GM06990 (cell line): ENCODE measurements at regions not wholly inside any gene's neighbourhood (a gene's known extent, or its start where the extent isn't known, plus 50 kb on each side); places are given as distances from the start of the nearest gene placed in this dataset.
"Not testable (repeated sequence)": the region's sequence is repeated elsewhere in the genome, so short reads cannot be mapped to it uniquely, and the experiment has no call there.

Experiments used
- DNase-seq: peaks from one replicate; pipeline ENCODE4 v3.0.0-alpha.2; 2011; ENCODE audit not compliant: insufficient read length; ENCODE audit errors: extremely low read depth
- H3K27me3 ChIP-seq: replicated peaks from 2 replicates; pipeline ENCODE4 v1.6.0; 2011; ENCODE audit warnings: low read length; ENCODE audit not compliant: control insufficient read depth, insufficient read depth
- H3K36me3 ChIP-seq: 2 replicates; pipeline ENCODE4 v1.5.1; 2011; ENCODE audit warnings: low read length; ENCODE audit not compliant: control insufficient read depth, insufficient read depth
- H3K4me3 ChIP-seq: replicated peaks from 2 replicates; pipeline ENCODE4 v1.5.1; 2011; ENCODE audit warnings: low read depth, mild to moderate bottlenecking, control low read depth, low read length
- TF ChIP-seq, protein P1 (sequence below): IDR thresholded peaks from 2 replicates; pipeline ENCODE4 v1.5.1; 2011; ENCODE audit warnings: low read length, control low read depth, mild to moderate bottlenecking, inconsistent platforms; ENCODE audit not compliant: insufficient read depth, poor library complexity, severe bottlenecking

GRCh38 chr13:70987043-70987442, 878.8 kb upstream of the KLHL1 start:
- TF ChIP-seq, protein P1, sequence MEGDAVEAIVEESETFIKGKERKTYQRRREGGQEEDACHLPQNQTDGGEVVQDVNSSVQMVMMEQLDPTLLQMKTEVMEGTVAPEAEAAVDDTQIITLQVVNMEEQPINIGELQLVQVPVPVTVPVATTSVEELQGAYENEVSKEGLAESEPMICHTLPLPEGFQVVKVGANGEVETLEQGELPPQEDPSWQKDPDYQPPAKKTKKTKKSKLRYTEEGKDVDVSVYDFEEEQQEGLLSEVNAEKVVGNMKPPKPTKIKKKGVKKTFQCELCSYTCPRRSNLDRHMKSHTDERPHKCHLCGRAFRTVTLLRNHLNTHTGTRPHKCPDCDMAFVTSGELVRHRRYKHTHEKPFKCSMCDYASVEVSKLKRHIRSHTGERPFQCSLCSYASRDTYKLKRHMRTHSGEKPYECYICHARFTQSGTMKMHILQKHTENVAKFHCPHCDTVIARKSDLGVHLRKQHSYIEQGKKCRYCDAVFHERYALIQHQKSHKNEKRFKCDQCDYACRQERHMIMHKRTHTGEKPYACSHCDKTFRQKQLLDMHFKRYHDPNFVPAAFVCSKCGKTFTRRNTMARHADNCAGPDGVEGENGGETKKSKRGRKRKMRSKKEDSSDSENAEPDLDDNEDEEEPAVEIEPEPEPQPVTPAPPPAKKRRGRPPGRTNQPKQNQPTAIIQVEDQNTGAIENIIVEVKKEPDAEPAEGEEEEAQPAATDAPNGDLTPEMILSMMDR, result no peak
- H3K27me3 ChIP-seq, result no peaks in the 10 kb centered on the region
- no peaks in the 10 kb centered on the region for H3K36me3 ChIP-seq
- no peak overlapping the region for H3K4me3 ChIP-seq
- DNase-seq, result no peak

DNA sequence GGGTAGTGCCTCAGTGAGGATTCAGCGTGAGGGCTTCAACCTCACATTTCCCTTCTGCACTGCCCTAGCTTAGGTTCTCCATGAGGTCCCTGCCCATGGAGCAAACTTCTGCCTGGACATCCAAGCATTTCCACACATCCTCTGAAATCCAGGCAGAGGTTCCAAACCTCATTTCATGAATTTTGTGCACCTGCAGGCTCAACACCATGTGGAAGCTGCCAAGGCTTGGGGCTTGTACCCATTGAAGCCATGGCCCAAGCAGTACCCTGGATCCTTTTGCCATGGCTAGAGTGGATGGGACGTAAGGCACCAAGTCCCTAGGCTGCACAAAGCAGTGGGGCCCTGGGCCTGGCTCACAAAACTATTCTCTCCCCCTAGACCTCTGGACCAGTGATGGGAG, 877.1 kb upstream of the KLHL1 start:
- no peaks in the 10 kb centered on the region for H3K36me3 ChIP-seq
- DNase-seq, result no peak
- TF ChIP-seq, protein P1, result no peak
- H3K27me3 ChIP-seq, result no peaks in the 10 kb centered on the region
- H3K4me3 ChIP-seq, result no peak overlapping the region

DNA sequence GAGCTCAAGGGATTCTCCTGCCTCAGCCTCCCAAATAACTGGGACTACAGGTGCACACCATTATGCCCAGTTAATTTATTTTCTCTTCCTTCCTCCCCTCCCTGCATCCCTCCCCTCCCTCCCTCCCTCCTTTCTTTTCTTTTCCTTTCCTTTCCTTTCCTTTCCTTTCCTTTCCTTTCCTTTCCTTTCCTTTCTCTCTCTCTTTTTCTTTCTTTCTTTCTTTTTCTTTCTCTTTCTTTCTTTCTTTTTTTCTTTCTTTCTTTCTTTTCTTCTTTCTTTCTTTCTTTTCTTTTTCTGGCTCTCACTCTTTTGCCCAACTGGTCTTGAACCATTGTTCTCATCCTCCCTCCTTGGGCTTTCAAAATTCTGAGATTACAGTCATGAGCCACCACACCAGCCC, 873.0 kb upstream of the KLHL1 start:
- not testable (repeated sequence) for H3K4me3 ChIP-seq, DNase-seq, H3K27me3 ChIP-seq, H3K36me3 ChIP-seq

GRCh38 chr13:70969321-70969720, 861.1 kb upstream of the KLHL1 start:
- no peak for DNase-seq
- TF ChIP-seq, protein P1, result no peak
- Histone ChIP-seq H3K27me3 (no peaks in the 10 kb centered on the region), H3K36me3 (no peaks in the 10 kb centered on the region), H3K4me3 (no peak overlapping the region)

DNA sequence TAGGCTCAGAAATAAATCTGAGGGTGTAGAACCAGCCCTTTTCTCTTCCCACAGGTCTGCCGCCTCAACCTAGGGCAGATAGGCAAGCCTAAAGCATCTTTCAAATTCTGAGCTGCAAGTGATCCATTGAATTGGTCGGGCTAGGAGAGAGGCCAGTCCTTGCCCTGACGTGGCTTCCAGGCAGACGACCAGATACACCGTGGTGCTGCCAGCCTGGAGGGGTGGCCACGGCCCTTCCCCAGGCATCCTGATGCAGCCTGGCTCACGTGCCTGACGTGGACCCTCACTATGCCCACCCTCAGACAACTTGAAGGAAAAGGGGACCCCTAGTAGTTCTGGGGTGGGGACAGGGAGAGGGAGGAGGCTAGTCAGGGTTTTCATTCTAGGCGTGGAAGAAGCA, 859.3 kb upstream of the KLHL1 start:
- no peak for DNase-seq
- Histone ChIP-seq H3K27me3 (no peaks in the 10 kb centered on the region), H3K4me3 (no peak overlapping the region), H3K36me3 (no peaks in the 10 kb centered on the region)
- TF ChIP-seq, protein P1, result no peak

- TF ChIP-seq, protein P1, result no peak
- no peak for DNase-seq
- Histone ChIP-seq H3K4me3 (no peak overlapping the region), H3K27me3 (no peaks in the 10 kb centered on the region), H3K36me3 (no peaks in the 10 kb centered on the region)
These were observed 856.6 kb upstream of the KLHL1 start for GRCh38 chr13:70964874-70965273.

DNA sequence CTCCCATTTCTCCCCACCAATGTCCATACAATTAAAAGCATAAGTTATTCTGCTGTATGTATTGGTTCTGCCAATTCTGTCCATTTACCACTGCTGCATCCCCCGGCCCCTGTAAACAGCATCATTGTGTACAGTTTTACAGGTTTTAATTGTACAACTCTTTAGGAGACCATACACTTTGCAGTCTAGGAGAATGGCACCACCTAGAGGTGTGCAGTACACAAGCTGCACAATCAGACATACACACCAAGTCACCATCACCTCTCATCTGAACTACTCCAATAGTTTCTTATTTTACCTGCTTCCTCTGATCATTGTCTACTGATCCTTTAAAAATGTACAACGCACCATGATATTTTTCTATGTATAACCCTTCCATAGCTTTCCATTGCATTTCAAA, 855.9 kb upstream of the KLHL1 start:
- Histone ChIP-seq H3K27me3 (no peaks in the 10 kb centered on the region), H3K4me3 (no peak overlapping the region), H3K36me3 (no peaks in the 10 kb centered on the region)
- TF ChIP-seq, protein P1, result peak; percentile 33
- no peak for DNase-seq
